Bronchial epithelial cell (primary cell): ENCODE measurements at regions not wholly inside any gene's neighbourhood (a gene's known extent, or its start where the extent isn't known, plus 50 kb on each side); places are given as distances from the start of the nearest gene placed in this dataset.

Experiments
- DNase-seq: peaks from one replicate; pipeline ENCODE4 v3.0.0-alpha.2; 2010; ENCODE audit warnings: low read depth
- FAIRE-seq: peaks from 2 replicates; lab custom pipeline; 2011; peaks lifted over from hg19 to GRCh38; lab: Jason Lieb, UNC
- H3K27me3 ChIP-seq: 2 replicates; pipeline ENCODE4 v1.5.1; 2011; ENCODE audit warnings: low read length; ENCODE audit not compliant: control insufficient read depth, insufficient read depth
- H3K36me3 ChIP-seq: 2 replicates; pipeline ENCODE4 v1.5.1; 2011; ENCODE audit warnings: low read length; ENCODE audit not compliant: control insufficient read depth, insufficient read depth
- H3K4me3 ChIP-seq: 2 replicates; pipeline ENCODE4 v1.5.1; 2011; ENCODE audit warnings: mild to moderate bottlenecking, low read depth, low read length, control low read depth
- TF ChIP-seq, protein P1 (sequence below): IDR thresholded peaks from 2 replicates; pipeline ENCODE4 v1.5.1; 2011; ENCODE audit warnings: mild to moderate bottlenecking, moderate library complexity, low read length, control low read depth, inconsistent platforms; ENCODE audit not compliant: insufficient read depth, severe bottlenecking

DNA sequence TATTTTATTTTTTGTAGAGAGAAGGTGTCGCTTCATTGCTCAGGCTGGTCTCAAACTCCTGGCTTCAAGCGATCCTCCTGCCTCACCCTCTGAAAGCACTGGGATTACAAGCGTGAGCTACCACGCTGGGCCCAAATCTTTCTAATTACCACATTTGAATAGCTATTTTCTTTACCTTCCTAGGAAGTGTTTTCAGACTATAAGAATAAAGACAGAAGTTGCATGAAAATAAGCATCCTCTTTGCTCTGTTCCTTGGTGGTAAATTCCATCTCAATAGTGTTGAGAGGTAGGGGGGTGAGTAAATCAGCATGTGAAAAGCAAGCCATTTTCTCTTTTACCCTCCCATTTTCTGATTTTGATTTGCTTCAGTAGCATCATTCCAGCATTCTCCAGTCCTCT is 122.4 kb downstream of the LARP7 start:
- TF ChIP-seq, protein P1, sequence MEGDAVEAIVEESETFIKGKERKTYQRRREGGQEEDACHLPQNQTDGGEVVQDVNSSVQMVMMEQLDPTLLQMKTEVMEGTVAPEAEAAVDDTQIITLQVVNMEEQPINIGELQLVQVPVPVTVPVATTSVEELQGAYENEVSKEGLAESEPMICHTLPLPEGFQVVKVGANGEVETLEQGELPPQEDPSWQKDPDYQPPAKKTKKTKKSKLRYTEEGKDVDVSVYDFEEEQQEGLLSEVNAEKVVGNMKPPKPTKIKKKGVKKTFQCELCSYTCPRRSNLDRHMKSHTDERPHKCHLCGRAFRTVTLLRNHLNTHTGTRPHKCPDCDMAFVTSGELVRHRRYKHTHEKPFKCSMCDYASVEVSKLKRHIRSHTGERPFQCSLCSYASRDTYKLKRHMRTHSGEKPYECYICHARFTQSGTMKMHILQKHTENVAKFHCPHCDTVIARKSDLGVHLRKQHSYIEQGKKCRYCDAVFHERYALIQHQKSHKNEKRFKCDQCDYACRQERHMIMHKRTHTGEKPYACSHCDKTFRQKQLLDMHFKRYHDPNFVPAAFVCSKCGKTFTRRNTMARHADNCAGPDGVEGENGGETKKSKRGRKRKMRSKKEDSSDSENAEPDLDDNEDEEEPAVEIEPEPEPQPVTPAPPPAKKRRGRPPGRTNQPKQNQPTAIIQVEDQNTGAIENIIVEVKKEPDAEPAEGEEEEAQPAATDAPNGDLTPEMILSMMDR: no peak
- Histone ChIP-seq H3K4me3 (no peak overlapping the region), H3K36me3 (no peaks in the 10 kb centered on the region), H3K27me3 (no peaks in the 10 kb centered on the region)
- no peak for FAIRE-seq
- no peak for DNase-seq

- DNase-seq (peak; percentile 17), FAIRE-seq (no peak)
Observed at GRCh38 chr4:112765317-112765974, 128.5 kb downstream of the LARP7 start.

DNA sequence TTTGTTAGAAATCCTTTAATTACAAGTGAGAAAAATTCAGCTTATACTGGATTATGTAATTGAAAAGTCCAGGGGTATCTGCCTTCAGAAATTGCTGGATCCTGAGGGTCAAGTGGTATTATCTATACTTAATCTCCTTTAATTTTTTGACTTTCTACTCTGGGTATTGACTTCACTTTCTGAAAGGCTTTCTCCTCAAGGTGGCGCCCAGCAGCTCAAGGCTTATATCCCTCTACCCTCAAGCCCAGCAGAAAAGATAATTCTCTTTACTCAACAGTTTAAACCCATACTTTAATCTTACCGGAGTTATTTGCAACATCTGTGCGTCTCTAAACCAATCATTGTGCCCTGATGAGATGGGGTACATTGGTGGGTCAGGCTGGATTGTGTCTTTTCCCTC is 129.5 kb downstream of the LARP7 start:
- TF ChIP-seq, protein P1: peak; percentile 41
- DNase-seq: peak; percentile 23
- Histone ChIP-seq H3K4me3 (no peak overlapping the region), H3K36me3 (no peaks in the 10 kb centered on the region), H3K27me3 (no peaks in the 10 kb centered on the region)
- FAIRE-seq: no peak

More at GRCh38 chr4:112765317-112765974, 128.5 kb downstream of the LARP7 start:
- Histone ChIP-seq H3K27me3 (no peaks in the 10 kb centered on the region), H3K36me3 (no peaks in the 10 kb centered on the region), H3K4me3 (no peak overlapping the region)
- TF ChIP-seq, protein P1: peak; percentile 41

DNA sequence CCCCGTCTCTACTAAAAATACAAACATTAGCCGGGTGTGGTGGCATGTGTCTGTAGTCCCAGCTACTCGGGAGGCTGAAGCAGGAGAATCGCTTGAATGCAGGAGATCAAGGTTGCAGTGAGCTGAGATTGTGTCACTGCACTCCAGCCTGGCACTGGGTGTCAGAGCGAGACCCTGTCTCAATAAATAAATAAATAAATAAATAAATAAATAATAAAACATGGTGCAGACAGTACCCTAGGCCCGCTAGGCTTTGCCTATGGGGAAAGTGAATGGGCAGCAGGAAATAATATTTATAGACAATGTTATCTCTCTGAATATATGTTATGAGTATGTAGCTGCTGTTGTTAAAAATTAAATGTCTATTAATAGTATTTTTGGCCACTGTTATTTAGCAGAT is 130.4 kb downstream of the LARP7 start:
- DNase-seq: no peak
- TF ChIP-seq, protein P1: no peak
- FAIRE-seq: no peak

DNA sequence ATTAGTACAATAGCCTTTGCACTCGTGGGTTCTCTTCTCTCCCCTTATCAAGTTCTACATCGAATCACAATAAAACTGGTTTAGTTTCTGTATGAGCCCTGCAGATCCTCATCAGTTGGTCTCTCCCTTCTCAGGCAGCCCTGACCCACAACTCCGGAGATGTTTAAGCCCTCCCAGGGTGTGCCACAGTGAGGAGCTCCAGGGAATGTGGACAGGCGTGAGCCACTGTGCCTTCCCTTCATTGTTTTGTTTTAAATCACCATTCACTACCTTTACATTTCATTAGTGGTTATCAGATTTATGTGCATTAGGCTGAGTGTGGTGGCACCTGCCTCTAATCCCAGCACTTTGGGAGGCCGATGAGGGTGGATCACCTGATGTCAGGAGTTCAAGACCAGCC is 133.2 kb downstream of the LARP7 start:
- H3K36me3 ChIP-seq: no peaks in the 10 kb centered on the region
- FAIRE-seq (no peak), DNase-seq (no peak)
- TF ChIP-seq, protein P1: no peak
- H3K4me3 ChIP-seq: no peak overlapping the region
- H3K27me3 ChIP-seq: no peaks in the 10 kb centered on the region

More for the DNA sequence above, 130.4 kb downstream of the LARP7 start:
- H3K36me3 ChIP-seq: no peaks in the 10 kb centered on the region
- H3K4me3 ChIP-seq: no peak overlapping the region
- no peaks in the 10 kb centered on the region for H3K27me3 ChIP-seq

DNA sequence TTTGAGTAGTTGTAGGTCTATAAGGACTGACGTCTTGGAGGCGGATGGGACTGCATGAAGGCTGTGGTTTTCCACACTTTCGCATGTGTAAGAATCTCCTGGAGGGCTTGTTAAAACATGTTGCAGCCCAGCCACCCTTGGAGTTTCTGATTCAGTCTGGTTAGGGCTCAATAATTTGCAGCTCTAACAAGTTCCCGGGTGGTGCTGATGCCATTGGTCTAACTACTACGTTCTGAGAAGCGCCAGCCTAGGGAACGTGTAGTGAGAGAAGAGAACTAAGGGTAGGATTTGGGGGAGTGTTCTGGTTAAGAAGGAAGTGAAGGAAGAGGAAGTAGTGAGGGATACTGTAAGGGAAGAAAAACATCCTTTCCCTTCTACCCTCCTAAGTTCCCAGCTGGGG is 138.9 kb downstream of the LARP7 start:
- Histone ChIP-seq H3K36me3 (no peaks in the 10 kb centered on the region), H3K4me3 (no peak overlapping the region), H3K27me3 (no peaks in the 10 kb centered on the region)
- DNase-seq: peak; percentile 61
- no peak for FAIRE-seq
- TF ChIP-seq, protein P1: no peak
